KMS-11 (cell line): ENCODE measurements at regions not wholly inside any gene's neighbourhood (a gene's known extent, or its start where the extent isn't known, plus 50 kb on each side); places are given as distances from the start of the nearest gene placed in this dataset.

Source experiments
- H2AFZ ChIP-seq: fragments of 200-600 bp; sonication (generic); 2 replicates; pipeline ENCODE4 v1.6.1; 2016; ENCODE audit warnings: antibody characterized with exemption, mixed run types, low read depth
- H3K27ac ChIP-seq: fragments of 200-600 bp; sonication (generic); 2 replicates; pipeline ENCODE4 v1.6.1; 2016; ENCODE audit warnings: mild to moderate bottlenecking, mixed run types
- H3K27me3 ChIP-seq: fragments of 200-600 bp; sonication (generic); 2 replicates; pipeline ENCODE4 v1.6.1; 2017; ENCODE audit warnings: mild to moderate bottlenecking, low read depth, mixed run types, moderate library complexity; ENCODE audit not compliant: insufficient read depth
- H3K36me3 ChIP-seq: fragments of 200-600 bp; sonication (generic); 2 replicates; pipeline ENCODE4 v1.6.1; 2017; ENCODE audit warnings: mild to moderate bottlenecking, mixed run types; ENCODE audit not compliant: insufficient read depth
- H3K4me1 ChIP-seq: fragments of 200-600 bp; sonication (generic); 2 replicates; pipeline ENCODE4 v1.6.1; 2016; ENCODE audit warnings: mild to moderate bottlenecking, low read depth, mixed run types; ENCODE audit not compliant: poor library complexity, severe bottlenecking
- H3K4me2 ChIP-seq: fragments of 200-600 bp; sonication (generic); 2 replicates; pipeline ENCODE4 v1.7.0; 2016; ENCODE audit warnings: mild to moderate bottlenecking, mixed run types
- H3K4me3 ChIP-seq: fragments of 200-600 bp; sonication (generic); IDR thresholded peaks from 2 replicates; pipeline ENCODE4 v1.6.1; 2017; ENCODE audit warnings: low read depth, low read length, mixed read lengths; ENCODE audit not compliant: insufficient read depth
- H3K79me2 ChIP-seq: fragments of 200-600 bp; sonication (generic); 2 replicates; pipeline ENCODE4 v1.6.1; 2016; ENCODE audit warnings: low read depth, mixed run types; ENCODE audit not compliant: insufficient read depth
- H3K9ac ChIP-seq: fragments of 200-600 bp; sonication (generic); 2 replicates; pipeline ENCODE4 v1.6.1; 2016; ENCODE audit warnings: mild to moderate bottlenecking, mixed run types
- H4K20me1 ChIP-seq: fragments of 200-600 bp; sonication (generic); 2 replicates; pipeline ENCODE4 v1.6.1; 2016; ENCODE audit warnings: mild to moderate bottlenecking, mixed run types; ENCODE audit not compliant: insufficient read depth
- CTCF ChIP-seq: fragments of 200-600 bp; sonication (generic); conservative IDR thresholded peaks from 2 replicates; pipeline ENCODE4 v1.6.1; 2017; ENCODE audit warnings: low read depth, mild to moderate bottlenecking, antibody characterized with exemption, low read length, moderate library complexity, mixed read lengths

GRCh38 chr11:13073119-13073981 is 64.2 kb downstream of the RASSF10 start:
- H3K79me2 ChIP-seq, result no peaks in the 10 kb centered on the region
- no peaks in the 10 kb centered on the region for H3K4me1 ChIP-seq
- no peak overlapping the region for H3K4me3 ChIP-seq
- H2AFZ ChIP-seq, result no peak overlapping the region
- no peak for TF ChIP-seq CTCF
- no peaks in the 10 kb centered on the region for H3K27me3 ChIP-seq
- no peak overlapping the region for H3K4me2 ChIP-seq
- no peak overlapping the region for H3K27ac ChIP-seq
- no peak overlapping the region for H3K9ac ChIP-seq
- no peaks in the 10 kb centered on the region for H3K36me3 ChIP-seq
- no peaks in the 10 kb centered on the region for H4K20me1 ChIP-seq

- H3K27me3 ChIP-seq, result no peaks in the 10 kb centered on the region
Observed at GRCh38 chr11:13074714-13075464, 65.8 kb downstream of the RASSF10 start.

GRCh38 chr11:13076961-13077360 is 67.8 kb downstream of the RASSF10 start:
- no peak overlapping the region for H2AFZ ChIP-seq
- no peaks in the 10 kb centered on the region for H4K20me1 ChIP-seq
- H3K27ac ChIP-seq, result no peak overlapping the region
- no peak overlapping the region for H3K9ac ChIP-seq
- no peak overlapping the region for H3K4me2 ChIP-seq
- H3K4me1 ChIP-seq, result no peaks in the 10 kb centered on the region
- H3K27me3 ChIP-seq, result no peaks in the 10 kb centered on the region
- no peaks in the 10 kb centered on the region for H3K36me3 ChIP-seq
- no peak overlapping the region for H3K4me3 ChIP-seq
- no peak for TF ChIP-seq CTCF
- H3K79me2 ChIP-seq, result no peaks in the 10 kb centered on the region

More at GRCh38 chr11:13074714-13075464, 65.8 kb downstream of the RASSF10 start:
- Histone ChIP-seq H3K4me3 (no peak overlapping the region), H4K20me1 (no peaks in the 10 kb centered on the region), H3K27ac (no peak overlapping the region), H3K9ac (no peak overlapping the region), H2AFZ (no peak overlapping the region), H3K36me3 (no peaks in the 10 kb centered on the region), H3K4me1 (no peaks in the 10 kb centered on the region), H3K79me2 (no peaks in the 10 kb centered on the region), H3K4me2 (no peak overlapping the region)
- no peak for TF ChIP-seq CTCF

GRCh38 chr11:13080861-13081260 is 71.7 kb downstream of the RASSF10 start:
- Histone ChIP-seq H3K36me3 (no peaks in the 10 kb centered on the region), H3K4me1 (no peaks in the 10 kb centered on the region), H3K27ac (no peak overlapping the region), H3K79me2 (no peaks in the 10 kb centered on the region), H3K27me3 (no peaks in the 10 kb centered on the region), H2AFZ (no peak overlapping the region), H4K20me1 (no peaks in the 10 kb centered on the region), H3K9ac (no peak overlapping the region), H3K4me2 (no peak overlapping the region), H3K4me3 (no peak overlapping the region)
- no peak for TF ChIP-seq CTCF
